IMR-90 (cell line): ENCODE measurements at regions not wholly inside any gene's neighbourhood (a gene's known extent, or its start where the extent isn't known, plus 50 kb on each side); places are given as distances from the start of the nearest gene placed in this dataset.

Experiments
- ATAC-seq: fragments of 200-7000 bp; cut with Tn5 transposase; 2 replicates; pipeline ENCODE4 v1.9.1; 2020; ENCODE audit warnings: low read depth, mild to moderate bottlenecking, moderate library complexity
- BruUV-seq: library from RNA; stranded (reverse); fragments of 400-500 nt; replicated peaks from 2 replicates; lab custom pipeline; 2021; lab: Mats Ljungman, UMichigan
- CTCF ChIA-PET: fragments of 300-600 bp; formaldehyde crosslinking; extraction: SDS; loops from one replicate; lab custom pipeline; 2021; ENCODE audit warnings: antibody characterized with exemption; lab: Yijun Ruan, JAX
- POLR2A ChIA-PET: fragments of 300-600 bp; sonication (Branson Sonifier 250); formaldehyde crosslinking; loops from one replicate; lab custom pipeline; 2022; ENCODE audit warnings: antibody characterized with exemption; ENCODE audit not compliant: unreplicated experiment; lab: Charles Lee
- DNase-seq: peaks from one replicate; pipeline ENCODE4 v3.0.0; 2013
- H2AFZ ChIP-seq: replicated peaks from 2 replicates; pipeline ENCODE3; 2013; ENCODE audit warnings: low read length, mild to moderate bottlenecking; ENCODE audit not compliant: poor library complexity
- H2AK5ac ChIP-seq: 2 replicates; pipeline ENCODE4 v1.6.1; 2013; ENCODE audit warnings: low read depth, low read length, inconsistent platforms
- H2AK9ac ChIP-seq: replicated peaks from 2 replicates; pipeline ENCODE3; 2013; ENCODE audit warnings: mild to moderate bottlenecking, low read depth, low read length, moderate library complexity; ENCODE audit not compliant: poor library complexity
- H2BK120ac ChIP-seq: 2 replicates; pipeline ENCODE4 v1.6.1; 2013; ENCODE audit warnings: low read depth, low read length, inconsistent platforms
- H2BK15ac ChIP-seq: 3 replicates; pipeline ENCODE4 v1.6.1; 2013; ENCODE audit warnings: low read depth, low read length, inconsistent platforms
- H2BK20ac ChIP-seq: 2 replicates; pipeline ENCODE4 v1.6.1; 2013; ENCODE audit warnings: low read depth, mild to moderate bottlenecking, inconsistent platforms, low read length, moderate library complexity
- H2BK5ac ChIP-seq: 2 replicates; pipeline ENCODE4 v1.6.1; 2013; ENCODE audit warnings: mild to moderate bottlenecking, low read depth, low read length, inconsistent platforms; ENCODE audit not compliant: poor library complexity, severe bottlenecking
- H3K14ac ChIP-seq: replicated peaks from 2 replicates; pipeline ENCODE4 v1.6.1; 2013; ENCODE audit warnings: low read depth, low read length, inconsistent platforms
- H3K18ac ChIP-seq: 2 replicates; pipeline ENCODE4 v1.6.1; 2013; ENCODE audit warnings: low read depth, low read length, control low read depth
- H3K23ac ChIP-seq: 2 replicates; pipeline ENCODE4 v1.6.1; 2013; ENCODE audit warnings: low read depth, low read length, inconsistent platforms
- H3K27ac ChIP-seq: 2 replicates; pipeline ENCODE4 v1.5.1; 2013; ENCODE audit warnings: mild to moderate bottlenecking, control low read depth, low read length; ENCODE audit not compliant: insufficient read depth
- H3K27me3 ChIP-seq: 2 replicates; pipeline ENCODE4 v1.6.1; 2013; ENCODE audit warnings: low read length; ENCODE audit not compliant: control insufficient read depth, insufficient read depth
- H3K36me3 ChIP-seq: 2 replicates; pipeline ENCODE4 v1.6.1; 2013; ENCODE audit warnings: low read length, mixed read lengths; ENCODE audit not compliant: control insufficient read depth, insufficient read depth
- H3K4ac ChIP-seq: 2 replicates; pipeline ENCODE4 v1.6.1; 2013; ENCODE audit warnings: low read depth, low read length, inconsistent platforms
- H3K4me1 ChIP-seq: 2 replicates; pipeline ENCODE4 v1.6.1; 2013; ENCODE audit warnings: low read length, mixed read lengths; ENCODE audit not compliant: control insufficient read depth, insufficient read depth
- H3K4me2 ChIP-seq: 2 replicates; pipeline ENCODE4 v1.6.1; 2013; ENCODE audit warnings: low read depth, mild to moderate bottlenecking, control low read depth, low read length, moderate library complexity
- H3K4me3 ChIP-seq: 2 replicates; pipeline ENCODE4 v1.5.1; 2013; ENCODE audit warnings: low read depth, mild to moderate bottlenecking, control low read depth, low read length, moderate library complexity; ENCODE audit not compliant: insufficient read depth
- H3K56ac ChIP-seq: 2 replicates; pipeline ENCODE4 v1.6.1; 2013; ENCODE audit warnings: low read length, inconsistent platforms; ENCODE audit not compliant: insufficient read depth; ENCODE audit errors: extremely low read depth
- H3K79me1 ChIP-seq, 2 experiments: 2 replicates each; pipeline ENCODE4 v1.6.1; 2013; ENCODE audit warnings: low read length in 2 of 2, inconsistent platforms in 1 of 2, low read depth in 1 of 2
- H3K9ac ChIP-seq: 2 replicates; pipeline ENCODE4 v1.6.1; 2013; ENCODE audit warnings: low read depth, low read length, control low read depth
- H3K9me1 ChIP-seq: 2 replicates; pipeline ENCODE4 v1.6.1; 2013; ENCODE audit warnings: low read length, inconsistent platforms; ENCODE audit not compliant: insufficient read depth
- H3K9me3 ChIP-seq: 2 replicates; pipeline ENCODE4 v1.6.1; 2013; ENCODE audit warnings: low read length; ENCODE audit not compliant: control insufficient read depth, insufficient read depth
- H4K20me1 ChIP-seq: 2 replicates; pipeline ENCODE4 v1.6.1; 2013; ENCODE audit warnings: low read length, inconsistent platforms; ENCODE audit not compliant: insufficient read depth
- H4K5ac ChIP-seq: 2 replicates; pipeline ENCODE4 v1.6.1; 2013; ENCODE audit warnings: mild to moderate bottlenecking, low read depth, low read length, control low read depth
- H4K8ac ChIP-seq, 2 experiments: 2 replicates each; pipeline ENCODE4 v1.6.1; 2013; ENCODE audit warnings: low read depth in 2 of 2, low read length in 2 of 2, control low read depth in 1 of 2, inconsistent platforms in 1 of 2
- H4K91ac ChIP-seq: 2 replicates; pipeline ENCODE4 v1.6.1; 2013; ENCODE audit warnings: low read depth, low read length, inconsistent platforms; ENCODE audit not compliant: insufficient read depth
- CTCF ChIP-seq: conservative IDR thresholded peaks from 2 replicates; pipeline ENCODE4 v1.5.1; 2012; ENCODE audit warnings: mild to moderate bottlenecking, low read depth, low read length, improper control_type of control experiment
- MAFK ChIP-seq: IDR thresholded peaks from 2 replicates; pipeline ENCODE4 v1.6.1; 2012; ENCODE audit warnings: low read depth, low read length, improper control_type of control experiment
- MXI1 ChIP-seq: IDR thresholded peaks from 2 replicates; pipeline ENCODE4 v1.6.1; 2012; ENCODE audit warnings: low read depth, mild to moderate bottlenecking, low read length, moderate library complexity, borderline replicate concordance
- NFE2L2 ChIP-seq: fragments of 150-350 bp; IDR thresholded peaks from 2 replicates; pipeline ENCODE4 v1.6.1; 2016; ENCODE audit warnings: low read depth, mild to moderate bottlenecking, low read length
- SMC3 ChIP-seq: fragments of 150-350 bp; IDR thresholded peaks from 2 replicates; pipeline ENCODE4 v1.6.1; 2016; ENCODE audit warnings: low read depth, mild to moderate bottlenecking, antibody characterized with exemption, low read length, moderate library complexity
- USF2 ChIP-seq: fragments of 150-350 bp; IDR thresholded peaks from 2 replicates; pipeline ENCODE4 v1.6.1; 2017; ENCODE audit warnings: mild to moderate bottlenecking, antibody characterized with exemption, low read length, low read depth
- WGBS, 2 experiments: methylation state at CpG; one replicate each; pipeline versions ENCODE4 v1.1.5 to v1.1.7; 2013; ENCODE audit warnings: missing lambda C conversion rate in 2 of 2; ENCODE audit not compliant: insufficient read length in 1 of 2; ENCODE audit errors: extremely low coverage in 2 of 2; 5-methylcytosine and 5-hydroxymethylcytosine counted together
- dilution Hi-C: fragments of 300-500 bp; cut with HindIII; formaldehyde crosslinking; loops from one replicate; pipeline ENCODE4 v1.14.3; 2018; ENCODE audit warnings: low sequenced_read_pairs; ENCODE audit not compliant: unreplicated experiment
- in situ Hi-C: fragments of 300-500 bp; cut with MboI; formaldehyde crosslinking; loops from 3 replicates; pipeline ENCODE4 v1.14.3; 2019; ENCODE audit warnings: low sequenced_read_pairs, inconsistent platforms, mixed read lengths
- intact Hi-C: fragments of 100-400 bp; cut with micrococcal nuclease; formaldehyde crosslinking; loops from 2 replicates; pipeline ENCODE4 v1.10.0; 2022

DNA sequence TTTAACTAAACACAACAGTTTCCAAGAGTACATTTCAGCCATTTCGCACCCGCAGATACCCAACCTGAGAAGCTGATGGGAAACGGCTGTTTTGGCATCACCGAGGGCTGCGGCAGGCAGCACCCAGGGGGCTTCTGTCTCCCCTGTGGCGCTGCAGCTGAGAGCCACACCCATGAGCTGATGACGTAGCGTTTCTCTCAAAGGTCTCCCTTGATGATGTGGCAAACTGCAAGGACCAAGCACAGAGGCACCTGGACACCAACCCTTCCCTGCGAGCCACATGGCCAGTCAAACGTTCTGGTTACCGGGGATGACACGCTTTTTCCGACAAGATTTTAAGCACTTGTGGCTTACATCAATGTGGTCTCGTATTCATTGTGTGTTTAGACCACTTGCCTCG lies 150.8 kb upstream of the ERG start:
- no peaks in the 10 kb centered on the region for H3K79me1 ChIP-seq
- H3K9ac ChIP-seq: no peak overlapping the region
- dilution Hi-C loops (no loop called here), in situ Hi-C loops (no loop called here), intact Hi-C loops (no loop called here)
- 78% methylated on average over 11 of the region's 15 CpGs; no CpG with 5 or more reads in 1 of the 2 experiments for WGBS, 2 experiments
- POLR2A ChIA-PET: no interaction called here
- no peak overlapping the region for H3K23ac ChIP-seq
- no peak overlapping the region for H2AFZ ChIP-seq
- no peak overlapping the region for H3K27ac ChIP-seq
- H4K20me1 ChIP-seq: no peaks in the 10 kb centered on the region
- no peak overlapping the region for H2AK5ac ChIP-seq
- H4K91ac ChIP-seq: no peak overlapping the region
- H3K36me3 ChIP-seq: no peaks in the 10 kb centered on the region
- no peak overlapping the region for H3K14ac ChIP-seq
- no peak overlapping the region for H3K4ac ChIP-seq
- no peaks in the 10 kb centered on the region for H3K9me1 ChIP-seq
- H2BK20ac ChIP-seq: no peak overlapping the region
- no peak overlapping the region for H3K4me2 ChIP-seq
- no peak overlapping the region for H3K18ac ChIP-seq
- no peak overlapping the region for H2BK120ac ChIP-seq
- no peak for ATAC-seq
- no peak overlapping the region for H2BK5ac ChIP-seq
- CTCF ChIA-PET: no interaction called here
- peaks cover 68% of the 10 kb centered on the region for H3K27me3 ChIP-seq
- no peak for DNase-seq
- no peak overlapping the region for H4K8ac ChIP-seq
- no peak overlapping the region for H3K4me3 ChIP-seq
- no peak overlapping the region for H2BK15ac ChIP-seq
- BruUV-seq: no TSS peak
- H3K4me1 ChIP-seq: no peaks in the 10 kb centered on the region
- H3K9me3 ChIP-seq: peaks cover 2% of the 10 kb centered on the region
- no peak for TF ChIP-seq MAFK
- no peak for TF ChIP-seq NFE2L2
- no peak for TF ChIP-seq MXI1
- TF ChIP-seq USF2: no peak
- no peak for TF ChIP-seq CTCF
- TF ChIP-seq SMC3: no peak
- no peak overlapping the region for H4K5ac ChIP-seq
- H3K56ac ChIP-seq: no peak overlapping the region
- no peak overlapping the region for H2AK9ac ChIP-seq
